ENCODE measurements at regions not wholly inside any gene's neighbourhood (a gene's known extent, or its start where the extent isn't known, plus 50 kb on each side); places are given as distances from the start of the nearest gene placed in this dataset.
"Not testable (repeated sequence)": the region's sequence is repeated elsewhere in the genome, so short reads cannot be mapped to it uniquely, and the experiment has no call there.

DNA sequence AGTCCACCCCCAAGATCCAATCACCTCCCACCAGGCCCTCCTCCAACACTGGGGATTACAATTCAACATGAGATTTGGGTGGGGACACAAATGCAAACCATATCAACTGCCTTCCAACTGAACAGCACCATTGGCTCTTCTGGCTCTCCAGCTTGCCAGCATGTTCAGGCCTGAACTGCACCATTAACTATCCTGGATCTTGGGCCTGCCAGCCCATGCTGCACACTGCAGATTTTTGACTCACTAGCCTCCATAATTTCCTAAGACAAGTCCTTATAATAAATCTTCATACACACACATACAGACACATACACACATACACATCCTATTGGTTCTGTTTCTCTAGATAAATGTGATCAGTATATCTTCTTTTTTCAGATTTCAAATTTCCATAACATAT is 737.1 kb upstream of the SPRY2 start:
- Histone ChIP-seq H4K20me1 (replicated peaks; ENCODE audit: control insufficient read depth, extremely low read depth, insufficient read depth, low read length) (no peaks in the 10 kb centered on the region), H3K27ac (ENCODE audit: insufficient read depth, low read depth, low read length) (no peak overlapping the region), H3K4me3 (replicated peaks in 1 of 3; ENCODE audit: insufficient read depth in 1 of 3, low read depth in 1 of 3, low read length in 3 of 3) (no peak overlapping the region), H3K4me1 (ENCODE audit: control insufficient read depth, extremely low read depth, insufficient read depth, low read length) (no peaks in the 10 kb centered on the region), H3K79me2 (ENCODE audit: control insufficient read depth, insufficient read depth, low read length) (no peaks in the 10 kb centered on the region), H3K27me3 (ENCODE audit: control insufficient read depth in 2 of 2, insufficient read depth in 2 of 2, low read length in 2 of 2) (no peaks in the 10 kb centered on the region), H2AFZ (ENCODE audit: low read depth, low read length) (no peak overlapping the region), H3K9ac (replicated peaks; ENCODE audit: extremely low read depth, insufficient read depth, low read length) (no peak overlapping the region), H3K9me1 (replicated peaks; ENCODE audit: control insufficient read depth, extremely low read depth, insufficient read depth, low read length) (no peaks in the 10 kb centered on the region), H3K4me2 (ENCODE audit: insufficient read depth, low read length) (no peak overlapping the region), H3K36me3 (ENCODE audit: control insufficient read depth in 2 of 2, extremely low read depth in 1 of 2, insufficient read depth in 2 of 2, low read length in 2 of 2) (no peaks in the 10 kb centered on the region), H3K9me3 (replicated peaks; ENCODE audit: control insufficient read depth, insufficient read depth, low read length) (no peaks in the 10 kb centered on the region)
- intact Hi-C loops (cut with micrococcal nuclease) = no loop called here
- ChIA-PET CTCF (interaction anchor here (1.2 kb wide), 1 partner anchor 31 kb away, joined by 4 read pairs; no protein-coding TSS in a partner anchor), POLR2A (no interaction called here)
- DNase-seq (ENCODE audit: low read depth, low spot score) (no peak), FAIRE-seq (no peak)
- TF ChIP-seq FOS (IDR thresholded peaks at IDR 0.05; ENCODE audit: borderline replicate concordance, insufficient read depth, low read length) (no peak), POLR2AphosphoS5 (IDR thresholded peaks at IDR 0.05; ENCODE audit: insufficient read depth, low read depth, low read length) (no peak), MYC (IDR thresholded peaks at IDR 0.05; ENCODE audit: low read depth, low read length) (no peak), GATA2 (IDR thresholded peaks at IDR 0.05; ENCODE audit: insufficient read depth, insufficient read length, low read depth, low read length) (no peak), POLR2A (IDR thresholded peaks at IDR 0.05; ENCODE audit: low read depth, low read length) (no peak), JUN (IDR thresholded peaks at IDR 0.05; ENCODE audit: borderline replicate concordance, insufficient read depth, insufficient read length, low read depth) (no peak), EZH2 (IDR thresholded peaks at IDR 0.05; ENCODE audit: borderline replicate concordance, low read depth, low read length, severe bottlenecking) (no peak)
- TF ChIP-seq, protein P1, sequence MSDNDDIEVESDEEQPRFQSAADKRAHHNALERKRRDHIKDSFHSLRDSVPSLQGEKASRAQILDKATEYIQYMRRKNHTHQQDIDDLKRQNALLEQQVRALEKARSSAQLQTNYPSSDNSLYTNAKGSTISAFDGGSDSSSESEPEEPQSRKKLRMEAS (IDR thresholded peaks at IDR 0.05; ENCODE audit: insufficient read depth, insufficient read length) = no peak
- TF ChIP-seq, protein P2, sequence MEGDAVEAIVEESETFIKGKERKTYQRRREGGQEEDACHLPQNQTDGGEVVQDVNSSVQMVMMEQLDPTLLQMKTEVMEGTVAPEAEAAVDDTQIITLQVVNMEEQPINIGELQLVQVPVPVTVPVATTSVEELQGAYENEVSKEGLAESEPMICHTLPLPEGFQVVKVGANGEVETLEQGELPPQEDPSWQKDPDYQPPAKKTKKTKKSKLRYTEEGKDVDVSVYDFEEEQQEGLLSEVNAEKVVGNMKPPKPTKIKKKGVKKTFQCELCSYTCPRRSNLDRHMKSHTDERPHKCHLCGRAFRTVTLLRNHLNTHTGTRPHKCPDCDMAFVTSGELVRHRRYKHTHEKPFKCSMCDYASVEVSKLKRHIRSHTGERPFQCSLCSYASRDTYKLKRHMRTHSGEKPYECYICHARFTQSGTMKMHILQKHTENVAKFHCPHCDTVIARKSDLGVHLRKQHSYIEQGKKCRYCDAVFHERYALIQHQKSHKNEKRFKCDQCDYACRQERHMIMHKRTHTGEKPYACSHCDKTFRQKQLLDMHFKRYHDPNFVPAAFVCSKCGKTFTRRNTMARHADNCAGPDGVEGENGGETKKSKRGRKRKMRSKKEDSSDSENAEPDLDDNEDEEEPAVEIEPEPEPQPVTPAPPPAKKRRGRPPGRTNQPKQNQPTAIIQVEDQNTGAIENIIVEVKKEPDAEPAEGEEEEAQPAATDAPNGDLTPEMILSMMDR (IDR thresholded peaks at IDR 0.05; ENCODE audit: extremely low read depth in 1 of 2, insufficient read depth in 1 of 2, low read depth in 1 of 2, low read length in 2 of 2) = no peak
- BruUV-seq (replicated peaks) = no TSS peak
- dilution Hi-C loops (cut with MboI; ENCODE audit: extremely low pct_ligation_motif_present, low sequenced_read_pairs) = no loop called here

DNA sequence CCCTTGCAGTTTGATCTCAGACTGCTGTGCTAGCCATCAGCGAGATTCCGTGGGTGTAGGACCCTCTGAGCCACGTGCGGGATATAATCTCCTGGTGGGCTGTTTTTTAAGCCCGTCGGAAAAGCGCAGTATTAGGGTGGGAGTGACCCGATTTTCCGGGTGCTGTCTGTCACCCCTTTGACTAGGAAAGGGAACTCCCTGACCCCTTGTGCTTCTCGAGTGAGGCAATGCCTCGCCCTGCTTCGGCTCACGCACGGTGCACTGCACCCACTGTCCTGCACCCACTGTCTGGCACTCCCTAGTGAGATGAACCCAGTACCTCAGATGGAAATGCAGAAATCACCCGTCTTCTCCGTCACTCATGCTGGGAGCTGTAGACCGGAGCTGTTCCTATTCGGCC is 728.9 kb upstream of the SPRY2 start:
- H3K27ac ChIP-seq (ENCODE audit: insufficient read depth, low read depth, low read length); H3K9ac ChIP-seq (replicated peaks; ENCODE audit: extremely low read depth, insufficient read depth, low read length); H4K20me1 ChIP-seq (replicated peaks; ENCODE audit: control insufficient read depth, extremely low read depth, insufficient read depth, low read length); H3K36me3 ChIP-seq (ENCODE audit: control insufficient read depth in 2 of 2, extremely low read depth in 1 of 2, insufficient read depth in 2 of 2, low read length in 2 of 2); intact Hi-C loops (cut with micrococcal nuclease); H3K4me3 ChIP-seq (replicated peaks in 1 of 3; ENCODE audit: insufficient read depth in 1 of 3, low read depth in 1 of 3, low read length in 3 of 3); H2AFZ ChIP-seq (ENCODE audit: low read depth, low read length); CTCF ChIA-PET; DNase-seq (ENCODE audit: low read depth, low spot score); H3K4me2 ChIP-seq (ENCODE audit: insufficient read depth, low read length); H3K4me1 ChIP-seq (ENCODE audit: control insufficient read depth, extremely low read depth, insufficient read depth, low read length); H3K9me3 ChIP-seq (replicated peaks; ENCODE audit: control insufficient read depth, insufficient read depth, low read length); dilution Hi-C loops (cut with MboI; ENCODE audit: extremely low pct_ligation_motif_present, low sequenced_read_pairs); H3K9me1 ChIP-seq (replicated peaks; ENCODE audit: control insufficient read depth, extremely low read depth, insufficient read depth, low read length); POLR2A ChIA-PET; BruUV-seq (replicated peaks); H3K27me3 ChIP-seq (ENCODE audit: control insufficient read depth in 2 of 2, insufficient read depth in 2 of 2, low read length in 2 of 2); FAIRE-seq; H3K79me2 ChIP-seq (ENCODE audit: control insufficient read depth, insufficient read depth, low read length): not testable (repeated sequence)

Measured in endothelial cell of umbilical vein (primary cell).